Mesodermal cell (in vitro differentiated cells): ENCODE measurements at regions not wholly inside any gene's neighbourhood (a gene's known extent, or its start where the extent isn't known, plus 50 kb on each side); places are given as distances from the start of the nearest gene placed in this dataset.
"Not testable (repeated sequence)": the region's sequence is repeated elsewhere in the genome, so short reads cannot be mapped to it uniquely, and the experiment has no call there.

Source experiments
- H3K27ac ChIP-seq: 2 replicates; pipeline ENCODE4 v1.7.0; 2013; ENCODE audit warnings: mild to moderate bottlenecking, low read depth, low read length, moderate library complexity; ENCODE audit not compliant: severe bottlenecking
- H3K36me3 ChIP-seq: 2 replicates; pipeline ENCODE4 v1.7.1; 2013; ENCODE audit warnings: mild to moderate bottlenecking, low read length, moderate library complexity; ENCODE audit not compliant: control insufficient read depth, insufficient read depth
- H3K4me1 ChIP-seq: one replicate; pipeline ENCODE4 v1.7.1; 2013; ENCODE audit warnings: mild to moderate bottlenecking, low read length; ENCODE audit not compliant: insufficient read depth, control insufficient read depth, poor library complexity, severe bottlenecking
- H3K4me3 ChIP-seq: 2 replicates; pipeline ENCODE4 v1.7.0; 2013; ENCODE audit warnings: low read length, control low read depth, mild to moderate bottlenecking; ENCODE audit not compliant: insufficient read depth, poor library complexity, severe bottlenecking; ENCODE audit errors: extremely low read depth
- H3K9me3 ChIP-seq: 2 replicates; pipeline ENCODE4 v1.7.1; 2013; ENCODE audit warnings: mild to moderate bottlenecking, low read length, moderate library complexity; ENCODE audit not compliant: control insufficient read depth
- WGBS, 2 experiments: methylation state at CpG; one replicate each; pipeline ENCODE4 v1.1.5; 2013; ENCODE audit warnings: missing lambda C conversion rate in 2 of 2; ENCODE audit not compliant: insufficient coverage in 2 of 2; 5-methylcytosine and 5-hydroxymethylcytosine counted together

DNA sequence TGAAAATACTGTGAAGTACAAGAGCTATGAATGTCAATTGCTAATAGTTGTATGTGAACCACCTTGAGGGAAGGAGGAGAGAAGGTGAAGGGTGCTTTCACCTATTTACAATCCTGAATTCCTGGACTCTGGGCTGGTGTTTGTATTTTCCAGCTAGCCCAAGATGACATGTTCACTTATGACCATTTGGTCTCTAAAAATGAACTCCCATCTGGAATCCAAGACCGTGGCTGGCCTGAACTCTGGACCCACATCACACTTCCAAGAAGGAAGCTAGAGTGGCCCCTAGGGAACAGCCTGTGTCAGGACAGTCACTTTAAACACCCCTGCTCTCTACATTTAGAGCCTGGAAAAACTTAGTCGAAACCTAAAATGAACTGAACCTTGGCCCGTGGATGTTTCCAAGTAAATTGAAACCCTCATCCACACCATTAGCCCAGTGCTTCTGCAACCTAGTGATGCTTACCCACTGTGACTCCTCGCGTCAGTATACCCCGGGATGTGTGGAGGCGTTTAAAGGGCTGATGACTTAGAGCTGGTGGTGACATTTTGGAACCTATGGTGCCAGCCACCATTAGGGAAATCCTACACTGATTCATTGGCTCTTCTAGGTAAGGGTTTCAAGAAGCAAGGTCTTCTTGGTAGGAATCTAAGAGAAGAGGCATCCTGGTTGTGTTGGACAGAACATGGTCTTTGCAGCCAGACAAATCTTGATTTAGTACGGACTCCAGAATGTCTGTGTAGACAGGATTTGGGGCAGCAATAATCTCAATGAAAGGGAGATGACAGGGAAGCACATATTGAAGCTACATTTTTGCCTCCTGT lies 171.5 kb upstream of the IRF2BP2 start:
- H3K4me1 ChIP-seq: peaks cover 4% of the 10 kb centered on the region
- peaks cover 1% of the 10 kb centered on the region for H3K9me3 ChIP-seq
- WGBS, 2 experiments: 92 to 98% methylated on average over 8 of the region's 8 CpGs
- H3K4me3 ChIP-seq: no peak overlapping the region
- H3K27ac ChIP-seq: no peak overlapping the region
- H3K36me3 ChIP-seq: no peaks in the 10 kb centered on the region

DNA sequence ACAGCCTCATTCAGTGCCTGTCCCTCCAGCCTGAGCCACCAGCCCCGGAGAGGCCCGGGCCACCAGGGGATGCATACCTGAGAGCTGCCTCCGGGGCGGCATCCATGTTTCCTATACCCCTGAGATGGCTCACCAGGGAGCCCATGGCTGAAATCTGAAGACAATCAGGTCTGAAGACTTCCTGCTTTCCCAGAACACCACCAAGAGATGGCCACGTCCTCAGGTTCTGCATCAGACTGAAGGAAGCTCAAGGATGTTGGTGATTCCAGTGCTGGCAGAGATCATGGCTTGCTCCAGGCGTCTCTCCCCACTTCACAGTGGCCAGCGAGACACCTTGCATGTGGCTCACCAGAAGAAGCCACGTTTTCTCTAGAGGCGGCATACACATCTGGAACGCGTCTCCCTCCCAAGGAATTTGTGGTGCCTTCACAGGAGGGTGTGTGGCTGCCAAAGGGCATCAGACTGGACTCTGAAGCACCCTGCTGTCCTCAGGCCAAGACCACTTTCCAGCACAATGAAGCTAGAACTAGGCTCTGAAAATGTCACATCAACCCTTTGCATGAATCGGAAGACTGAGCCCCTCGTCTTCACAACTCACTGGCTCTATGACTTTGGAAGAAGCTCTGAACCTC lies 170.7 kb upstream of the IRF2BP2 start:
- Histone ChIP-seq H3K27ac (no peak overlapping the region), H3K9me3 (peaks cover 3% of the 10 kb centered on the region), H3K4me3 (no peak overlapping the region), H3K4me1 (peaks cover 4% of the 10 kb centered on the region), H3K36me3 (no peaks in the 10 kb centered on the region)
- WGBS, 2 experiments: 87 to 88% methylated on average over 13 of the region's 13 CpGs

DNA sequence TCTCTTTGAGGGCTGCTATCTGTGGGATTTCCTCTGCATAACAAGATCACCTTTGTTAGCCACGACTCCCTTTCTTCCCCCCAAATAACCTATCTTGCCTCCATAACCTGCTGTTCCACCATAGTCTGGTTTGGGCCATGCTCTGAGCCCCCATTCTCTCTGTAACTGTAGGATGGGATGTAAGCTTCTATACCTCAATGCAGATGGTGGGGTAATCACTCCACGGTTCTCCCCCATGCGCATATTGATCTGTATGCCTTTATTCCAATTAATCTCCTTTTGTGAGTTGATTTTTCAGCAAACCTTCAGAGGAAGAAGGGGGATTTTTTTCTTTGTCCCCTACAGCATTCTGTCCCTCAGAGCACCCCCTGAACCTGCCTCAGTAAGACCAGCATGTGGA lies 170.1 kb upstream of the IRF2BP2 start:
- no peak overlapping the region for H3K4me3 ChIP-seq
- peaks cover 4% of the 10 kb centered on the region for H3K4me1 ChIP-seq
- no peak overlapping the region for H3K27ac ChIP-seq
- WGBS, 2 experiments: 70 to 85% methylated on average over 1 to 2 of the region's 3 CpGs
- peaks cover 3% of the 10 kb centered on the region for H3K9me3 ChIP-seq
- H3K36me3 ChIP-seq: no peaks in the 10 kb centered on the region

DNA sequence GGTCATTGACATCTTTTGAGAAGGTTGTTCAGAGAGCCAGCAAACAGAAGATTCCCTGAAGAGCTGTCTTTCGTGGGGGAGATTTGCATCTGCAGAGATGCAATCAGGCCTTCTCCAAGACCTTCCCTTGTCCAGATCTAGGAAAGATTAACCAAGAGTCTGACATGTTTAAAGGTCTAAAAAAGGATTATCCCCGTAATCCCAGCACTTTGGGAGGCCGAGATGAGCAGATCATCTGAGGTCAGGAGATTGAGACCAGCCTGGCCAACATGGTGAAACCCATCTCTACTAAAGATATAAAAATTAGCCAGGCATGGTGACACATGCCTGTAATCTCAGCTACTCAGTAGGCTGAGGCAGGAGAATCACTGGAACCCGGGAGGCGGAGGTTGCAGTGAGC lies 169.6 kb upstream of the IRF2BP2 start:
- not testable (repeated sequence) for H3K36me3 ChIP-seq, H3K4me1 ChIP-seq, H3K4me3 ChIP-seq, H3K9me3 ChIP-seq, H3K27ac ChIP-seq
- 87 to 93% methylated on average over 5 of the region's 5 CpGs for WGBS, 2 experiments

DNA sequence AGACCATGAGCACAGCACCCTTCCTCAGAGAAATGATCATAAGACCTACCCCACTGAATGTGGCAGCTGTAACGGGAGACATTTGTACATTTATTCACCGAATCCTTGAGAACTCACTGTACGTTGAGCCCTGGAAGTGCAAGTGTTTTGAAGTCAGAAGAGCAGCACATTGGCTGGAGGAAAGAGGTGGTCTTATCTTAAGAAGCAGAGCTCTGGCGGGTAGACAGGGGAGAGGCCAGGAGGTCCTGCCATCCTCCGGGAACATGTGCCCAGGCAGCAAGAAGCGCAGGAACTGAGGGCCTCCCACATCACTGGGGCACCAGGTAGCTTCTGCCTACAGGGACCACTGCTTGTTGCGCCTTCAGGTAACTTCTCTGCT lies 169.2 kb upstream of the IRF2BP2 start:
- 82 to 83% methylated on average over 7 of the region's 7 CpGs for WGBS, 2 experiments
- no peak overlapping the region for H3K27ac ChIP-seq
- H3K36me3 ChIP-seq: no peaks in the 10 kb centered on the region
- H3K4me1 ChIP-seq: peaks cover 4% of the 10 kb centered on the region
- peaks cover 5% of the 10 kb centered on the region for H3K9me3 ChIP-seq
- H3K4me3 ChIP-seq: no peak overlapping the region

DNA sequence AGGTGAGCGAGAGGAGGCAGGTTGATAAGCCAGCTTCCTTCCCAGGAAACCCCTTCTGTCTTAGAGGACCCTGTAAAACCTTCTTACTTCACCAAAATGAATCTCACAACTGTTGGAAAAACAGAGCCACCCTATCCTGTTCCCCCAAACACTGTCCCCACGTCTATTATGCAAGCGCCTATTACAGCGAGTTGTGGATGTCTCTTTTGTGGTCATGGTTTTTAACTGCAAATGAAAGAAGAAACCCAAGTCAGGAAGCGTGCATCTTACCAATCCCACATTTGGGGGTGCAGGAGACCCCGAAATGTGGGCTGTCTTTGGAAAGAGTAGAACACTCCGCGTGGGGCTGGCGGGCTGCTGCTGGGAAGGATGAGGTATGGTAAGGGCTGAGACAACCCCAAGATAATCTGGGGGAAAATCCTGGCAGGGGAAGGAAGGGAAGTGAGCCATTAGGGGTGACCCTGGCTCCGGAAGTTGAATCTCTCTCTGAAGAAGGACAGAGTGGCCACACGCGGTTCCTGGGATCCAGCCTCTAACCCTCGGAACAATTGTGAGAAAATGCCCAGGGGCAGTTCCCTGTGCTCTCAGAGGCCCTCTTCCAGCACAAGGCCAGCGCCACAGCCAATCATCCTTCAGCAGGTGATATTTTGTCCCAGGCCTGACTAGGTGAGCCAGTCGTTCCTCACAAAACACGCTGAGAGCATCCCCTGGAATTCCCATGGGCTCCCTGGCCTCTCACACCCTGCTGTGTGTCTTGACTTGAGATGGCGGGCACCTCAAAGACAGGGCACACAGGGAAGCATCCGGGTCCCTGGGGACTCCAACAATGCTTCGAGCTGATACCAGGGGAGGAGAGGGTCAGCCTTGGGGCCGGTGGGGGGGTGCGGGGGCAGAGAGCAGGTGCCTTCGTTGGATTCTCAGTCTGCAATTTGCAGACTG lies 168.5 kb upstream of the IRF2BP2 start:
- Histone ChIP-seq H3K4me1 (peaks cover 4% of the 10 kb centered on the region), H3K4me3 (no peak overlapping the region), H3K9me3 (peaks cover 12% of the 10 kb centered on the region), H3K27ac (no peak overlapping the region), H3K36me3 (no peaks in the 10 kb centered on the region)
- WGBS, 2 experiments: 84 to 85% methylated on average over 22 of the region's 22 CpGs

DNA sequence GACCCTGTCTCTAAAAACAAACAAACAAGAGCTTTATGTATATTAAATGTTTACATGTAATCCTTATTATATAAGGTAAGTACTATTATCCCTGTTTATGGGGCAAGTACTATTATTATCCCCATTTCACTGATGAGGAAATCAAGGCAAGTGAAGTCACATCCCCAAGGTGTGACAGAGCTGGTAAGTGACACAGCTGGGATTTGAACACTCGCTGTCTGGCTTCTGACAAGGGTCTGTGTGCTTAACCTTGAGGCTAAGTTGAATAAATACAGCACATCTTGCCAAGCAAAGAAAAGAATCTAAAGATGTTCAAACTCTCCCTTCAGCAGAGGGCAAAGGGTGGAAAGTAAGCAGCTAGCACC lies 167.9 kb upstream of the IRF2BP2 start:
- WGBS, 2 experiments: 78 to 95% methylated on average over 1 of the region's 1 CpG
- Histone ChIP-seq H3K4me1 (peaks cover under 1% of the 10 kb centered on the region), H3K4me3 (no peak overlapping the region), H3K9me3 (peaks cover 12% of the 10 kb centered on the region), H3K36me3 (no peaks in the 10 kb centered on the region), H3K27ac (no peak overlapping the region)

DNA sequence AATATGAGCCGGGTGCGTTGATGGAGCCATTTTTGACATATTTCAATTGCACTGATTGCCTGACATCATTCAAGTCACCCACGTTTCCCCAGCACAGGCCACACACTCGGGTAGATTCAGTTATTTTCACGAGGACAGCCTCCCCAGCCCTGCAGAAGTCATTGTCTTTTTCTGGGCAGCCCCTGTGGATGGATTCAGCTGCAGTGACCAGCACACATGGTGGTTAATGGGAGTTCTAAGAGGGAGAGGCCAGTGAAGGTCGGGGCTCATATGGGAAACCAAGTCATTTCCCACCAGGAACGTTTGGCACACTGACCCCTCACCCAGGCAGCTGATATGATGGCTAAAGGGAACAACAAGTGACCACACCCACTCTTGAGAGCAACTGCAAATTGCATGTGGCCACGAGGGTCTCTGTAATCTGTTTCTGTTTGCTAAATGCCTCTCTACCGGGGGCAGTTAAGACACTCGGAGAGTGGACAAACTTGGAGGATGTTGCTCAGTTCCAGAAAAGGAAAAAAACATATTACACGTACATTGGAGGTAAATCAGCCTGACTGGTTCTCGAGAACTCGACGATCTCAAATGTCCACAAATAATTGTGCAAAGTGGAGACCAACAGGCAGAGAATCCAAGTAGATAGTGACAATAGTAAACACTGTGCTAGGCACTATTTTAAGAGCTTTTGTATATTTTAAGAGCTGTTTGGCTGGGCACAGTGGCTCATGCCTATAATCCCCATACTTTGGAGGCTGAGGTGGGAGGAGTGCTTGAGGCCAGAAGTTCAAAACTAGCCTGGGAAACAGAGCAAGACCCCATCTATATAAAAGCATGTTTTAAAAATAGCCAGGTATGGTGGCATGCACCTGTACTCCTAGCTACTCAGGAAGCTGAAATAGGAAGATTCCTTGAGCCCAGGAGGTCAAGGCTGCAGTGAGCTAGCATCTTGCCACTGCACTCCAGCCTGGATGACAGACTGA lies 167.2 kb upstream of the IRF2BP2 start:
- H3K27ac ChIP-seq: no peak overlapping the region

DNA sequence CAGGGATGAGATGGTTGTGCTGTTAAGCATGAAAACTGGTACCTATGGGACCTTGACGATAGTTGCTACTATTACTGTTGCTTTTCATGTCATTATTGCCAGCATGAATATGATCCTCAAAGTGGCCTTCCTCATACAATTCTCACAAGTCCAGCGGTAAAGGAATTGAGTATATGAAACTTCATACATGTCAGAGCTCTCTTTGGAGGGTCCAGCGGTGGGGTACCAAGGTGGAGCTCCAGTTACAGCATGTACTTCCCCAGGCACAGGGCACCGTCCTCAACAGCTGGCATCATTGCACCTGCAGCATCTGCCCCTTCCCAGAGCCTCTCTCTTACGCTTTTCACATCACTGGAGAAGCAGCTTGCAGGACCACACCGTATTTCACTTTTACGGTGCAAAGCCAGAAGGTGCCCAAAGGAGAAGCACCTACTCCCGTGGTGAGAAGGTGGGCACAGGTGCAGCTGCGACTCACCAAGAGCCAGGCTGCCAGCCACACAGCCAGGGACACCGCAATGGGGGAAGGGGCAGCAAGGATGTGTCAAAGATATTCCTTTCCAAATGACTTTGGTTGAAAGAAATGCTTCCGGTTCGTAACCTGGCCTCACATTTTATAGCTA lies 166.4 kb upstream of the IRF2BP2 start:
- Histone ChIP-seq H3K4me3 (no peak overlapping the region), H3K9me3 (peaks cover 12% of the 10 kb centered on the region), H3K36me3 (no peaks in the 10 kb centered on the region), H3K4me1 (peaks cover 9% of the 10 kb centered on the region), H3K27ac (no peak overlapping the region)
- WGBS, 2 experiments: 94 to 95% methylated on average over 10 to 11 of the region's 12 CpGs

More for the DNA sequence above, 167.2 kb upstream of the IRF2BP2 start:
- no peak overlapping the region for H3K4me3 ChIP-seq
- no peaks in the 10 kb centered on the region for H3K36me3 ChIP-seq
- peaks cover 12% of the 10 kb centered on the region for H3K9me3 ChIP-seq
- peaks cover 1% of the 10 kb centered on the region for H3K4me1 ChIP-seq
- WGBS, 2 experiments: 81 to 85% methylated on average over 14 of the region's 14 CpGs
